A172 (cell line): ENCODE measurements at regions not wholly inside any gene's neighbourhood (a gene's known extent, or its start where the extent isn't known, plus 50 kb on each side); places are given as distances from the start of the nearest gene placed in this dataset.

Experiments used
- DNase-seq: peaks from one replicate; pipeline ENCODE4 v3.0.0-alpha.2; 2015; ENCODE audit warnings: low spot score

DNA sequence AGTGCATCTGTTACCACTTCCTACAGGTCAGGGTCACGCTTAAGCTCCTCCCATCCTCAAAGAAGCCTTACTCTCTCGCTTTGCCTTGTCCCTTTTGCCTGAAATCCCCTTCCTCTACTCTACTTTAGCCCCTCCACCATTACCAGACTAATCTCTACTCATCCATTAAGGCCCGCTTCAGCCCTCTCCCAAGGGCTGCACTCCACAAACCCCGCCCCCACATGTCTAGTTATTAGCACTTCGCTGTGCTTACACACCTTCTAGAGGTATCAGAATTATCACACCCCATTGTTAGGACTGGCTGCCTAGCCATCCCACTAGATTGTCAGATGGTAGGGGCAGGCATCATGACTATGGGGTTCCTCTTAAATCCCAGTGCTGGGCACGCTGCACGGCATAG is 565.7 kb upstream of the WWC1 start:
- DNase-seq: no peak

DNA sequence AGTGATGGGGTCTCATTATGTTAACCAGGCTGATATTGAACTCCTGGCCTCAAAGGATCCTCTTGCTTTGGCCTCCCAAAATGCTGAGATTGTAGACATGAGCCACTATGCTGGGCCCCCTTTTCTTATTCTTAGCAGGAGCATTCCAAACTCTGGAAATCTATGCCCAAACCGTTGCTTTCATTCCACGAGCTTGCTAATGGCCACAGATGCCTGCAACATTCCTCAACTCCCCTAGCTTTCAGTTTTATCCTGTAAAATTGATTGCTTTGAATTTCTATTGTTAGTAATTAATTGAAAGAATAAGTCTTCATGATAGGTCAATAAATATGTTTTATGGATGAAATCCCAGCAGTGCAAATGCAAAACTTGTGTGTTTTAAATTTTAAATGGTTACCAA is 564.8 kb upstream of the WWC1 start:
- DNase-seq: no peak

DNA sequence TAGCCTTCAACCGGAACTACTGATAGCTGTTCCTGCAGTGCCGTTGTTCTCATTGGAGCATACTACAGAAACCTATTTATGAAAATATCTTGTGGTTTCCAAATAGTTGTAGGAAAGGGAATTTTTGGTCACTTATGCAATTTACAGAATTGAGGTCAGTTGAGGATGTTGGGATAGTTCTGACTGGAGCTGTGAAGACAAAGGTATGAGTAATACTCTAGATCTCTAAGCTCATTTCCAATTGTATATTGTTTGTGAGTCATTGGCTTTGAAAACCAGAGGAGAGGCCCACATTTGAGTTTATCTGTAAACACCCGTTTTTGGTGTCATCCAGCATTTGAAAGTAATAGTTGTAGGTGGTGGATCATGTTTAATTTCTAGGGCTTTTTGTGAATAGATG is 561.3 kb upstream of the WWC1 start:
- peak; percentile 95 for DNase-seq

DNA sequence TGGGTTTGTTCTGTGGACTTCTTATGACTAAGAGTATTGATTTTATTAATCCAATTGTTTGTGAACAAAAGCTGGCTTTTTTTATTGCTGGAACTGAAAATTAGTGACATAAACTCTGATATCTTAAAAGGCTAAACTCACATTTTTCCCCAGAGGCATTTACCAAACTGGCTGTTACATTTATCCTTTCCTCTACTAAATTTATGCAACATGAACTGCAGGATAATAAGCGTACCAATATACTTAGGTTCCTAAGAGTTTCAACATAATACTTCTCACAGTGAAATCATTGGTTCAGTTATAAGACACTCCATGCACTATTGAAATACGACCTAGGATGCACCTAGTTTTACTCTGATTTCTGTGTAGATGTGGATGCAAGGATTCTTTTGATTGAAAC is 560.8 kb upstream of the WWC1 start:
- DNase-seq: no peak

DNA sequence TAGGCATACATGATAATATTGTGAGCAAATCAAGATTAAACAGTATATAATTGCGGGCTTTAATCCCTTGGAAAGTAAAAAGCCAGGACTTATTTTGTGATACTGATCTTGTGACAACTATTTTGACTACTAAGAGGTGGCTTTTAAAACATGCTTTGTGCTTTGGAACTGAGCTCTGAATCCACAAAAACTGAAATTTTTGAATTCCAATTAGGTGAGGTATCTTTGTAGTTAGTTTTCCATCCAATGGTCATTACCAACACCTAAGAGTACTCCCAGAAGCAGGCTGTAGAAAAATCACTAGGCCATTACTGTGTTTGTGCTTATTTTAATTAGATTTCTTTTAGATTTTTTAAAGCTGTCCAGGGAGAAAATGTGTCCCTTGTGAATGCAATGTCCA is 559.5 kb upstream of the WWC1 start:
- no peak for DNase-seq

DNA sequence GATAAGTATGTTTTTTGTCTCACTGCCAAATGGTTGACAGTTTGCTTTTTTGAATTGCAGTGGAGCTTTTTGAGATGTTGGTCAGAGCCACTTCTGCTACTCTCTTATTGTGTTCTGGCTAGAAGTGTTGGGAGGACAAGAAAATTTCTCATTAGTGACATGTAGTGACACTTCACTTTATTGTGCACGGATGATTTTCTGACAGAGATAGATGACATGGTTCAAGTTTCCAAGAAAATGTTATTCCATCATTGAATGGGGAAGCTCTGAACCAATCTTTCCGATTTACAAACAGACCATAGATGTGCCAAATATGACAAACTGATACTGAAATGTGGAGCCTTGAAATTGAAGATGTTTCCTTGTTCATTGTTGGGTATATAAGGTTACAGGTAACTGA is 558.9 kb upstream of the WWC1 start:
- no peak for DNase-seq

DNA sequence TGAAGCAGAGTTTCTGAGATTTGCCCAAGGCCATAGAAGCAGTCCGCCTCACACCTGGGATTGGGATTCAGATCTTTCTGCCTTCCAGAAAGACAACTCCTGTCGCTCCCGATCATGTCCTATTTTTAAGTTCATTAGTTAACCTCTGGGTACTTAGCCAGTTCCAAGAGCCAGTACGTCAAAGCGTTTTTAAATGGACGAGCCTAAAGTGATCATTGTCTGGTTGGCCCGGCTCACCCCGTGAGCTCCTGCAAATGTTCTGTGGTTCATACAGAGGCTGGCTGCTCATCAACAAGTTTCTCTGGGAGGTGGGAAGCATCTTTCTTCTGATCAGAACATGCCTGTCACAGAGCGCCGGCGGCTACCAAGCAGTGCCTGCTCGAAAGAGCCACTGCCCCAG is 554.5 kb upstream of the WWC1 start:
- DNase-seq: no peak

DNA sequence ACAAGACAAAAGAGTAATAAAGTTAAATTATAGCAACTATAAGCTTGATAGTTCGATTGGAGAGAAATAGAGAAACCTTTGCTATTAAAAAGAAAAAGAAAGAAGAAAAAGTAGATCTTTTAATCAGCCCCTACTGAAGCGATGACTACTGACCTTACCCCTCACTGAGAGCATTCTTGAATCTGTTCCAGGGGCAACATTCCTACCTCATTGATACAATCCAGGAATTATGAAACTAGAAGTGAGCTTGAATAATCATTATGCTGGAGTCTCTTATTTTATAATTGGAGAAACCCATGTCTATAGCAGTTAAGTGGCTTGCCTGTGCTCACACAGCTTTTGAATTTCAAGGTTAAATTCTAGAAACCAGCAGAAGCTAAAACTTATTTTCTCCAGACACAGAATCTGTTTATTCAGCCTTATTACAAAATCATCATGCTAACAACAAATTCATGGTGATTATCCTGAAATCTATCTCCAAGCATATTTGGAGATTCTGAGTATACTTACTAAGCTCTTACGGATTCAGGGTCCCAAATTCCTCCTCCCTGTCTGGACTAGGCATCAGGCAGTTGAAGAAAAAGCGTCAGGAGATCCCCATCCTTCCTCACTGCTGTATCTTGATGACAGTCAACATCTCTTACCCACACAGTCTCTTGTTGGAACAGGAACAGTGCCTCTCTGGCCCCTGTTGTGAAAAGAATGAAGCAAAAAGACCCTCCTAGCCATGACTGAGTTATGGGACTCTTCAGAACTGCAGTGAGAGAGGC is 547.6 kb upstream of the WWC1 start:
- DNase-seq: peak; percentile 77

DNA sequence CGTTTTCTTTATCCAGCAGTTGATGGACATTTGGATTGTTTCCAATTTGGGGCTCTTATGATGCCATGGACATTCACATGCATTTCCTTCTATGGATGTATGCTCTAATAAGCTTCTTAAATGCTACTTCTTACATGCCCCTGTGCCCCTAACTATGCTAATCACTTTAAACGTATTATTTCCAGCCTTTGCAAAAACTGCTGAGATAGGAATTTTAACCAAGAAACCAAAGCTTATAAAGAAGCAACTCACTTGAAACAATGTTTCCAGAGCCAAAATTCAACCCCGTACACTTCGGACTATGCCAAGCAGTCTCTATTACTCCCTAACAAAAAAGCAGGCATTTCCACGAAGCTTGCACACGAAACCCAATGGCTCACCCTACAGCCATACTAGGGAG is 545.6 kb upstream of the WWC1 start:
- no peak for DNase-seq

DNA sequence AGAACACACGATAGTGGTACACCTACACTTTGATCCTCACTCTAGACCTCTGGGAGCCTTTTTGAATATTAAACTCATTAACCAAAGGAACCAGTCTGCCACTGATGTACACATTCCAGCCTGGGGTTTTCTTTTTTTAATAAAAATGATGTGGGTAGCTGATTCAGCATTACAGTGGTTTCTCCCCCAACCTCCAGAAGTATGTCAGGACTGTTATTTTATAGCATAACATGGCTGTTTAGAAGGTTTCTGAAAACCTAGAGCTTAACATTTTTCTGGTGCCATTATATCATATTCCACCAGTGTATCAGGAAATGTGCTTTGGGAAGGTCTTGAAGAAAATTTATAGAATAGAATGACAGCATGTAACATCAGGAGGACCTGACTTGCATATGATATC is 540.9 kb upstream of the WWC1 start:
- DNase-seq: no peak

DNA sequence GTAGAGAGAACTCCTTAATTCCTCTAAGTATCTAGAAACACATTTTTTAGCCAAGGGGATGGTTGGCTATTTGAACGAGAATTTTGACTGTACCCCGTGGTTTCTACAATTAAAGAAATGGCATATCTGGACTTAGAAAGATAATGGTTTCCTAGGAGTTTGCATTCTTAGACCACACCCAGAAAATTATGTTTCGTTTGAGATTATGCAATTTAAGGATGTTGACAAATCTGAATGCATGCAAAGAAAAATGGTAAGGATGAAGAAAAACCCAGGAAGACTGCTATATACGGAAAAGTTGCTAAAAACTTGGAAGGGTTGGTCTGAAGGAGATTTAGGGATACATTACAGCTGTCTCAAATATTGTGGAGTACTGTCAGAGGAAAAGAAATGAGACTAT is 538.5 kb upstream of the WWC1 start:
- DNase-seq: no peak

DNA sequence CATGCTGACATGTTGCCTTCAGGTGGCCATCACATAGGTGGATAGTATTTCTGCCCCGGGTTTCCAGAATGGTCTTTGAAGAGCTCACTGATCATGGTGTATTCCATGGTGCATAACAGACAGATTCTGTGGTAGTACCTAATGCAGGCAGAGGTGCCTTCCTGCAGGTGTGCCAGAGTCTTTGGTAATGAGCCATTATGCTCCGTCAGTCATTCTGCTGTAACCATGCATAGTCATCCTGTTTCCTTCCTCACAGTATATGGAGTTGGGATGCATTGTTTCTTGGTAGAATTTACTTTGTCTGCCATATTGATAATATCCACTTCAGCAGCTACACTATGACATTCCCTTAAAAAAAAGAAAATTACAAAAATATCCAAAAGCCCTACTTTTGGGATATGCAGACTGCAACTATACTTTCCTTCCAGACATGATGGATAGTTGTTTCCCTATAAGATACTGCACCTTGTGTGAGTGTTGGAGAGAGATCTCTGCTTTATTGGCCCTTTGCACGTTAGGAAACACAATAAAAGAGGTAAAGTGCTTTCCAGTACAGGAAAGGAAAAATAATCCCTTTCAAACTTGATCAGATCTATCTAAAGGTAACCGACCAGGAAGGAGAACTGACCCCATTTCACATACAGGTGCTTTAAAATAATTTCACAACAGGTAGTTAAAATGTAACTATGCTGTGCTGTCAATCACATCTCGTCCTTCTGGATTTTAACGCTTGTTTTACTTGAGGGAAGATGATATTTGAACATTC is 537.5 kb upstream of the WWC1 start:
- DNase-seq: no peak

DNA sequence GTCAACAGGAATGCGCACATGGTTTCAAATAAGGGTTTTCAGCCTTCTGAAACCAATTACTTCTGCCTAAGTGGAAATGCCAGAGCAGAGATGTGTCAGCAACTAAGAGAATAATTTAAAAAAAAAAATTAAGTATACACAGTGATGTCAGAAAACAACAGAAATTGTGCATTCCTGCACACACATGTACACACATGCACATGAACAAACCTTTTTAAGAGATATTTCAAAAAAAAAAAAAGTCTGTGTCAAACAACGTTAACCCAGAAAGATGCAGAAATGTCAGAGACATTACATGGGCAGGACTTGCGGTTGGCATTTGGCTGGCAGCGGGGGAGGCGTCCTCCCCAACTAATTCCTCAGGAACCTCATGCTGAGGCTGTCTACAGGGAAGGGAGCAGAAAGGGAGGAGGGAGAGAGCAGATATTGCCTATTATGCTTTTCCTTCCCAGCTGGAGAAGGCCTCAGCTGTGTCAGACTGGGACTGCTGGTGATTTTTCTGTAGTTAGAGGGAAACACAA is 536.9 kb upstream of the WWC1 start:
- peak; percentile 87 for DNase-seq

DNA sequence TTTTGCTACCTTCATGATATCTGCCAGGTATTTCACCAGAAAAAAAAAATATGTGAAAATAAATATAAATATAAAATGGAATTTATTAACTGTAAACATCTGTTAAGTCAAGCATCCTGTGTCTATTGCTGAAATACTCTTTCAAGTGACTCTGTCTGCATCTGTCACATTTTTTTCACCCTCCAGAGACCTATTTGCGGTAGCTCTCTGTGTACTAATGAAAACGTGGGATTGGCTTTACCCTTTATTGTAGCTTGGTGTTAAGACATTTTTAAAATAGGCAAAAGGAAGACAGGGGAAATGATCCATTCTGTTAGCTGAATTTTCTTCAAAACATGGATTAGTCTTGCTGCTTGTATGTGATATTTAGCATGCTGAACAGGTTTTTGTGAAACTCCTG is 536.0 kb upstream of the WWC1 start:
- DNase-seq: no peak

DNA sequence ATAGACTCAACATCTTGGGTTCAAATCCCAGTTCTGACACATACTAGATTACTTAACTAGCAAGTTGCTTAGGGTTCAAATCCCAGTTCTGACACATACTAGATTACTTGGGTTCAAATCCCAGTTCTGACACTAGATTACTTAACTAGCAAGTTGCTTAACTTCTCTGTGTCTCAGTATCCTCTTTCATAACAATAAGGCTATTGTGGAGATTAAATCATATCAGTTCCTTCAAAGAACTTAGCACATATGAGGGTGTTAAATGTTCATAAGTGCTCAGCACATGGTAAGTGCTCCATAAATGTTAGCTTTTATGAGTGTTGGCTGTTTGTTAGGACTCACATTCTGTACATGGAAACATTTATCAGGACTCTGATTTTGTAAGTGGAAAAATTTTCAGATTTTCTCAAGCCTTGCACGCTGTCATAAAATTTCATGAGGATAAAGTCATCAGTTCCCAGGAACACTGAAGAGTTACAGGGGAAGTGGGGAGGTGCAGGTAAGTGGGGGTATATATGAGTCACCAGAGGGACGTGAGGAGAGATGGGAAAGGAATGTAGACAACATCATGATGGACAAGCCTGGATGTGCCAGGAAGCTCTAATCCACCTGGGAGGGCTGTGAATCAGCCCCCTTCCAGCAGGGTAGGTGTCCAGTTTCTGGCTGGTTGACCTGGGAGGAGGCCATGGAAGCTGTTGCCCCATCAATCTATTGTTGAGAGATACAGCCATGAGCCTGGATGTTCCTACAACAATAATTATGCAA is 532.2 kb upstream of the WWC1 start:
- DNase-seq: peak; percentile 89

DNA sequence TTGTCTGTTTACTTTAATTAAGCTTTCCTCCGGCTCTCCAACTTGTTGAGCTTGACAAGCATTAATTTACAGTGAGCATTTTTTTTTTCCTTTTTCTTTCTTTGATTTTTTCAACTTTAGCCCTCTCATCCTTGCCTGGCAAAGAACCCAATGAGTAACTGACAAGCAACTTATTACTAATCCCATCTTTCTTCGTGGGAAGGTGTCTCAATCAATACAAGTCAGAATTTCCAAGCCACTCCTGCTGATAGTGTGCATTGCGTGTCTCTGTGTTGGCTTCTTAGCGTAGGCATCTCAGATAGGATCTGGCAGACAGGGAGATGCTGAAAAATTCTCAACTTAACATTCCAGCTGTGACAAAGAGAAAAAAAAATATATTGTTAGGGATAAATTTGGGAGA is 527.7 kb upstream of the WWC1 start:
- DNase-seq: no peak

DNA sequence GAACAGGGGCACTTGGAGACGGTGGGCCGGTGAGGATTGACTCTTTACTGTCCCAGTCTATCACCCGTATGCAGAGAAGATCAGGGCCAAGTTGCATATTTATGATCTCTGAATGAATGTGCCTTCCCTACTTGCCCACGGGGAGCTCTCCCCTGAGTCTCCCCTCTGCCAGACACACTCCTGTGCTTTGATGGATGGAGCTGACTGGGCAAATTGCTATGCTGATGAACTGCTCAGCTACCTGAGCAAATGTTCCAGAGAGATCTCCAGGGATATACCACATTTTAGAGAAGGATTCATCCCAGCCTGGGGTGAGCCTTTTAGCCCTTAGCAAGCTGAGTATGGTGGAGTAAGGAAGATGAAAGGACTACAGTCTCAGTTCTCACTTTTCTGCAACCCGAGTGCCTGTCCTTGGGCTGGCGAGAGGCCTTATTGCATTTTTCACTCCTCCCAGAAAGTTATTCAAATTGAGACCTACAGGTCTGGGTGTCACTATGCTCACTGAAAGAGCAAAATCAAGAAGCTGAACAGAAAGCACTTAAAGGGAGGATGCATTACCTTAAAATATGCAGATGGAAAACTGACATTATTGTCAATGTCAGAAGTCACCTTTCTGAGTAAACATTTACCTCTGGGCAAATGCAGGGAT is 526.7 kb upstream of the WWC1 start:
- no peak for DNase-seq

DNA sequence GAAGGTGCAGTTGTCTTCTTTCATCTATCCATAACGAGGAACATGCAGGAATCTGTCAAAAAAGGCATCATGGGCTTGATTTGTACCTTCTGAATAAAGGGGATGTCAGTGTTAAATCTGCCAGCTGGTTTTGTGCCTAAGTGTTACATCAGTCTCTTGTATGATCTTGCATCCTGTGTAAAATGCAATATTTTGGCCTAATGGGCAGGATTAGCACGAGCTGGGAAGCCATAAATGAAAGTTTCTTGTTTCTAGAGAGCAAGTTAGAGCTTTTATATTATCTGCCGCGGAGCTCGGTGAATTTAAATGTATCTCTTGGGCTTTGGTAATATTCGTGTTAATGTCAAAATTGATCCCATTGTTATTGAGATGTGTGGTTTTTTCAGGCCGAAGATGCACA is 526.1 kb upstream of the WWC1 start:
- no peak for DNase-seq

DNA sequence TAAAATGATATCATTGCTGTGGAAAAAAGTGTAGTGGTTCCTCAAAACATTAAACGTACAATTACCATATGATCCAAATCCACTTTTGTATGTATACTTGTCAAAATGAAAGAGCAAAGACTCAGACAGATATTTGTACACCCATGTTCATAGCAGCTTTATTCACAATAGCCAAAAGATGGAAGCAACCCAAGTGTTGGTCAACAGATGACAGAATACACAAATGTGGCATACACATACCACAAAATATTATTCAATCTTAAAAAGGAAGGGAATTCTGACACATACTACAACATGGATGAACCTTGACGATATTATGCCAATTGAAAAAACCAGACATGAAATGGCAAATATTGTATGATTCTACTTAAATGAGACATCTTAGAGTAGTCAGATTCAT is 524.5 kb upstream of the WWC1 start:
- DNase-seq: no peak

DNA sequence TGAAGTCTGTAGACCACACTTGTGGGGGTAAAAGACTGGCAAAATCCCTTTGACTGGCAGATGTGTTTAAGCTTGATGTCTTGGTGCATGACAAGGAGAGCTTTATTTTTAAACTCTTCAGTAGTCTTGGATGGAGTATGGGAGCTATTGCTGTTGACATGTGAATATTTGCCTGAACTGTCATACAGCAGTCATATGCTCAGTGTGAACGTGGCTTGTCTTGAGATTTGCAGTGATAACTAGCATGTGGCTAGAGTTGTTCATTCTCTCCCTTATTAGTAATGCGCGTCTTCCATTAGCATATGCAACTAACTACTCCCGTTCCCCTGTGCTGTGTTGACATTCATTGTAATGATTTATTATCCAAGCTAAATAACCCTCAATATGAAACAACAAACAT is 523.6 kb upstream of the WWC1 start:
- no peak for DNase-seq

DNA sequence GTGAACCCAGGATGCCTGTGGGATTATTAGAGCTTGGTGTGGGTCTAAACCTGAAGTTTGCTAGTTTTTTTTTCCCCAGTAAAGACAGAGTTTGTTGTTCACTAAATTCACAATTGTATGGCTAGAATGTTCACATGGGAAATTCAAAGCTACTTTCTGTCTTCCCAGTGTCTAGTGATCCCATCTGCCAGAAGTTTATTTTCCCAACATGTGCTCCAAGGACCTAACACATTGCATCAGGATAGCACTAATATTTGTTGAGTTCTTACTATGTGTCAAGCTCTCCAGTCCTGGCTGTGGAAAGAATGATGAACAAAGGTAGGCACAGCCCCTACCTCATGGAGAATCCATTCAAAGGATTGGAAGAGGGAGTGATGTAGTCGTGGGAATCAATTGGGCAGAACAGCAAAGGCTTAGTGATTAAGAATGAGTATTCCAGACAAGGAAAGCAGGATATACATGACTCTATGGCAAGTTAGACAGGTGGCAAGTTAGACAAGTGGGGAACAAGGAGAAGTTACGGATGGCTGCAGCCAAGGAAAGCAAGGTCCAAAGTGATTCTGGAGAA is 521.5 kb upstream of the WWC1 start:
- DNase-seq: no peak

DNA sequence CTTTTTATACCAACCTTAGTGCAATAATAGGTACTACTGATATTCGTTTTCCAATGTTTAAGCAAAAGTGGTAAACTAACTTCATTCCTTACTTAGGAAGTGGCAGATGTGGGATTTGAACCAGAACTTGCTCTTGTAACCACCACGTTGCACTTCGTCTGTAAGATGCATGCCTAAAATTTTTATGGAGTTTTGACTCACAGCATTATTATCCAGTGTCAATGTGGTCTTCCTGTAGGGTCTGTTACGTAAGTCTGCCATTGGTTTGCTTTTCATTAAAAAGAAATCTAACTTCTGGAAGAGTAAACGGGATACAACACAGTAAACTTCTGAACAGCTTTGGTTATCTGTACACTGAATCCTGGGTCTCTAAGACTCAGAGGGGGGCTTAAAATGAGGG is 521.0 kb upstream of the WWC1 start:
- peak; percentile 17 for DNase-seq
